ENCODE measurements at regions not wholly inside any gene's neighbourhood (a gene's known extent, or its start where the extent isn't known, plus 50 kb on each side); places are given as distances from the start of the nearest gene placed in this dataset.

DNA sequence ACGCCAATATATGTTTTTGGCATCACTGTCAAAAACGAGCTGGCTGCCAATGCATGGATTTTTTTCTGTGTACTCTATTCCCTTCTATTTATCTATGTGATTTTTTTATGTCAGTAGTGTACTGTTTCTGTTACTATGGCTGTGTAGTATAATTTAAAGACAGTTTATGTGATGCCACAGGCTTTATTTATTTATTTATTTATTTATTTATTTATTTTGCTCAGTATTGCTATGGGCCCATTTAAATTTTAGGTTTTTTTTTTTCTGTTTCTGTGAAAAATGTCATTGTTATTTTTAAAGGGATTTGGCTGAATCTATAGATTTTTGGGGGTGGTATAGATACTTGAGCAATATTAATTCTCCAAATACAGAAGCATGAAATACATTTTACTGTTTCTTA lies 338.4 kb upstream of the POU3F4 start:
- no peaks in the 10 kb centered on the region for H3F3A ChIP-seq (ENCODE audit: low read length, unreplicated experiment)
- H3K9me2 ChIP-seq (replicated peaks; ENCODE audit: low read length), result no peaks in the 10 kb centered on the region
- H3K36me3 ChIP-seq (ENCODE audit: low read depth, low read length), result no peaks in the 10 kb centered on the region
- no peak overlapping the region for H3K27ac ChIP-seq (ENCODE audit: low read length)
- ATAC-seq (no peak), DNase-seq (no peak)
- H3K27me3 ChIP-seq (ENCODE audit: low read length), result no peaks in the 10 kb centered on the region
- H2AFZ ChIP-seq (ENCODE audit: low read length), result no peak overlapping the region
- no peaks in the 10 kb centered on the region for H3K4me1 ChIP-seq (ENCODE audit: insufficient read depth, low read length)
- no peaks in the 10 kb centered on the region for H4K20me1 ChIP-seq (ENCODE audit: low read length)
- H3K4me2 ChIP-seq (ENCODE audit: low read length), result no peak overlapping the region
- intact Hi-C loops (cut with micrococcal nuclease), result no loop called here
- ChIA-PET CTCF (no interaction called here), POLR2A (ENCODE audit: unreplicated experiment) (no interaction called here)
- TF ChIP-seq EZH2 (IDR thresholded peaks at IDR 0.05; ENCODE audit: low read length, unreplicated experiment), result no peak
- TF ChIP-seq CTCF (conservative IDR thresholded peaks at IDR 0.05; ENCODE audit: low read depth, low read length), result no peak
- no peak for TF ChIP-seq EZH2phosphoT487 (IDR thresholded peaks at IDR 0.05; ENCODE audit: borderline replicate concordance, low read length)
- no peaks in the 10 kb centered on the region for H3K9me3 ChIP-seq (ENCODE audit: low read length)
- H3K4me3 ChIP-seq (ENCODE audit: low read length), result no peak overlapping the region
- no peak overlapping the region for H3K9ac ChIP-seq (ENCODE audit: low read length)
- no TSS peak for BruUV-seq (replicated peaks)
- no peaks in the 10 kb centered on the region for H3K79me2 ChIP-seq (ENCODE audit: low read length)

GRCh38 chrX:83185010-83185409 lies 323.1 kb upstream of the POU3F4 start:
- no peaks in the 10 kb centered on the region for H3K27me3 ChIP-seq (ENCODE audit: low read length)
- no peaks in the 10 kb centered on the region for H3K36me3 ChIP-seq (ENCODE audit: low read depth, low read length)
- BruUV-seq (replicated peaks), result no TSS peak
- no peak overlapping the region for H3K9ac ChIP-seq (ENCODE audit: low read length)
- no peaks in the 10 kb centered on the region for H3K9me2 ChIP-seq (replicated peaks; ENCODE audit: low read length)
- H3F3A ChIP-seq (ENCODE audit: low read length, unreplicated experiment), result no peaks in the 10 kb centered on the region
- no peaks in the 10 kb centered on the region for H4K20me1 ChIP-seq (ENCODE audit: low read length)
- H3K4me1 ChIP-seq (ENCODE audit: insufficient read depth, low read length), result no peaks in the 10 kb centered on the region
- no peak overlapping the region for H3K27ac ChIP-seq (ENCODE audit: low read length)
- ChIA-PET CTCF (no interaction called here), POLR2A (ENCODE audit: unreplicated experiment) (no interaction called here)
- no peak overlapping the region for H3K4me2 ChIP-seq (ENCODE audit: low read length)
- H2AFZ ChIP-seq (ENCODE audit: low read length), result no peak overlapping the region
- intact Hi-C loops (cut with micrococcal nuclease), result no loop called here
- H3K9me3 ChIP-seq (ENCODE audit: low read length), result no peaks in the 10 kb centered on the region
- TF ChIP-seq EZH2 (IDR thresholded peaks at IDR 0.05; ENCODE audit: low read length, unreplicated experiment), result no peak
- no peak for TF ChIP-seq EZH2phosphoT487 (IDR thresholded peaks at IDR 0.05; ENCODE audit: borderline replicate concordance, low read length)
- no peak for TF ChIP-seq CTCF (conservative IDR thresholded peaks at IDR 0.05; ENCODE audit: low read depth, low read length)
- no peaks in the 10 kb centered on the region for H3K79me2 ChIP-seq (ENCODE audit: low read length)
- ATAC-seq, result no peak
- no peak for DNase-seq
- H3K4me3 ChIP-seq (ENCODE audit: low read length), result no peak overlapping the region

- Histone ChIP-seq H3K36me3 (ENCODE audit: low read depth, low read length) (no peaks in the 10 kb centered on the region), H3K27me3 (ENCODE audit: low read length) (no peaks in the 10 kb centered on the region), H3K4me2 (ENCODE audit: low read length) (no peak overlapping the region), H2AFZ (ENCODE audit: low read length) (no peak overlapping the region), H3K79me2 (ENCODE audit: low read length) (no peaks in the 10 kb centered on the region), H3K4me3 (ENCODE audit: low read length) (no peak overlapping the region), H3K27ac (ENCODE audit: low read length) (no peak overlapping the region), H4K20me1 (ENCODE audit: low read length) (no peaks in the 10 kb centered on the region), H3K9ac (ENCODE audit: low read length) (no peak overlapping the region), H3K9me3 (ENCODE audit: low read length) (no peaks in the 10 kb centered on the region), H3F3A (ENCODE audit: low read length, unreplicated experiment) (no peaks in the 10 kb centered on the region), H3K9me2 (replicated peaks; ENCODE audit: low read length) (no peaks in the 10 kb centered on the region), H3K4me1 (ENCODE audit: insufficient read depth, low read length) (no peaks in the 10 kb centered on the region)
- BruUV-seq (replicated peaks), result no TSS peak
- no peak for TF ChIP-seq CTCF (conservative IDR thresholded peaks at IDR 0.05; ENCODE audit: low read depth, low read length)
- ATAC-seq (no peak), DNase-seq (no peak)
- ChIA-PET CTCF (no interaction called here), POLR2A (ENCODE audit: unreplicated experiment) (no interaction called here)
- intact Hi-C loops (cut with micrococcal nuclease), result no loop called here
These were observed 322.2 kb upstream of the POU3F4 start for GRCh38 chrX:83185887-83186286.
